ENCODE measurements at regions not wholly inside any gene's neighbourhood (a gene's known extent, or its start where the extent isn't known, plus 50 kb on each side); places are given as distances from the start of the nearest gene placed in this dataset.

GRCh38 chr9:33719581-33720374 lies 75.6 kb upstream of the PRSS3 start:
- WGBS (ENCODE audit: insufficient coverage): 69% methylated on average over 18 of the region's 19 CpGs
- Histone ChIP-seq H3K4me3 (ENCODE audit: control insufficient read depth in 1 of 7, extremely low read depth in 1 of 7, insufficient read depth in 4 of 7, low read depth in 2 of 7, low read length in 6 of 7) (peak overlapping the region in 4 of 7 experiments; percentile 16 to 60 (median 54)), H3K36me3 (ENCODE audit: control insufficient read depth in 4 of 4, insufficient read depth in 4 of 4, low read length in 3 of 4) (no peaks in the 10 kb centered on the region), H3K9me3 (ENCODE audit: control extremely low read depth in 1 of 5, control insufficient read depth in 4 of 5, insufficient read depth in 2 of 5, low read depth in 1 of 5, low read length in 4 of 5) (no peaks in the 10 kb centered on the region), H3K27ac (ENCODE audit: insufficient read depth in 1 of 2, low read depth in 1 of 2, low read length in 2 of 2, poor library complexity in 1 of 2, severe bottlenecking in 2 of 2) (no peak overlapping the region), H3K4me1 (ENCODE audit: control extremely low read depth in 1 of 4, control insufficient read depth in 4 of 4, insufficient read depth in 4 of 4, low read length in 3 of 4) (peaks cover 0 to 15% (median 11%) of the 10 kb centered on the region in 4 experiments), H3K27me3 (replicated peaks in 2 of 5; ENCODE audit: control insufficient read depth in 4 of 5, insufficient read depth in 5 of 5, low read length in 4 of 5) (no peaks in the 10 kb centered on the region)
- peak; percentile 12 to 46 (median 38) for DNase-seq
- ChIA-PET CTCF (interaction anchor here (0.7 to 11.5 kb wide), 20 partner anchors 11 to 246 kb away, joined by 3 to 350 read pairs (median 5); partner anchors contain the start of gene NOL6), POLR2A (no interaction called here)

- H3K36me3 ChIP-seq (ENCODE audit: control insufficient read depth in 4 of 4, insufficient read depth in 4 of 4, low read length in 3 of 4): no peaks in the 10 kb centered on the region
These were observed 73.5 kb upstream of the PRSS3 start for GRCh38 chr9:33721674-33722358.

DNA sequence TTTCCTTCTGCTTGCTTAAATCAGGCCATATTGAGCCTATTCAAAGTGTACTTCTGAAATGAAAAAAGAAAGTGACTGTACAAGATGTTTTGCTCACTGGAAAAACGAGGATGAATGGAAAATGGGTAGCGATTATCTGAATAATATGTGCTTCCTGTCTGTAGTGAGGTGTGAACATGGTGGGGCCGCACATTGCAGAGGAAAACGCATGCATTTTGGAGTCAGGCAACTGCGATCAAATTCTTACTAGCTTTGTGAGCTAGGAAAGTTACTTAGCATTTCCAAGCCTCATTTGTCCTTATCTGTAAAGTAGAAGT lies 73.0 kb upstream of the PRSS3 start:
- no peaks in the 10 kb centered on the region for H3K36me3 ChIP-seq (ENCODE audit: control insufficient read depth in 4 of 4, insufficient read depth in 4 of 4, low read length in 3 of 4)
- no peak for DNase-seq
- POLR2A ChIA-PET: interaction anchor here (0.8 kb wide), 1 partner anchor 98 kb away, joined by 5 read pairs; no protein-coding TSS in a partner anchor
- H3K4me3 ChIP-seq (ENCODE audit: control insufficient read depth in 1 of 7, extremely low read depth in 1 of 7, insufficient read depth in 4 of 7, low read depth in 2 of 7, low read length in 6 of 7): no peak overlapping the region
- H3K9me3 ChIP-seq (ENCODE audit: control extremely low read depth in 1 of 5, control insufficient read depth in 4 of 5, insufficient read depth in 2 of 5, low read depth in 1 of 5, low read length in 4 of 5): no peaks in the 10 kb centered on the region
- no peak overlapping the region for H3K27ac ChIP-seq (ENCODE audit: insufficient read depth in 1 of 2, low read depth in 1 of 2, low read length in 2 of 2, poor library complexity in 1 of 2, severe bottlenecking in 2 of 2)
- peaks cover 0 to 15% (median 11%) of the 10 kb centered on the region in 4 experiments for H3K4me1 ChIP-seq (ENCODE audit: control extremely low read depth in 1 of 4, control insufficient read depth in 4 of 4, insufficient read depth in 4 of 4, low read length in 3 of 4)
- WGBS (ENCODE audit: insufficient coverage): 0% methylated on average over 2 of the region's 5 CpGs
- no peaks in the 10 kb centered on the region for H3K27me3 ChIP-seq (replicated peaks in 2 of 5; ENCODE audit: control insufficient read depth in 4 of 5, insufficient read depth in 5 of 5, low read length in 4 of 5)
- CTCF ChIA-PET: interaction anchor here (1.1 to 11.5 kb wide), 14 partner anchors 21 to 248 kb away, joined by 3 to 350 read pairs (median 4); partner anchors contain the start of gene NOL6

More at GRCh38 chr9:33721674-33722358, 73.5 kb upstream of the PRSS3 start:
- peaks cover 0 to 15% (median 11%) of the 10 kb centered on the region in 4 experiments for H3K4me1 ChIP-seq (ENCODE audit: control extremely low read depth in 1 of 4, control insufficient read depth in 4 of 4, insufficient read depth in 4 of 4, low read length in 3 of 4)
- CTCF ChIA-PET: interaction anchor here (0.7 to 11.5 kb wide), 19 partner anchors 9 to 247 kb away, joined by 3 to 350 read pairs (median 4); partner anchors contain the start of gene NOL6
- 29% methylated on average over 32 of the region's 32 CpGs for WGBS (ENCODE audit: insufficient coverage)
- no peak overlapping the region for H3K4me3 ChIP-seq (ENCODE audit: control insufficient read depth in 1 of 7, extremely low read depth in 1 of 7, insufficient read depth in 4 of 7, low read depth in 2 of 7, low read length in 6 of 7)
- POLR2A ChIA-PET: interaction anchor here (0.8 kb wide), 1 partner anchor 98 kb away, joined by 5 read pairs; no protein-coding TSS in a partner anchor
- no peaks in the 10 kb centered on the region for H3K27me3 ChIP-seq (replicated peaks in 2 of 5; ENCODE audit: control insufficient read depth in 4 of 5, insufficient read depth in 5 of 5, low read length in 4 of 5)
- peak; percentile 80 to 92 (median 88) for DNase-seq
- H3K27ac ChIP-seq (ENCODE audit: insufficient read depth in 1 of 2, low read depth in 1 of 2, low read length in 2 of 2, poor library complexity in 1 of 2, severe bottlenecking in 2 of 2): no peak overlapping the region
- no peaks in the 10 kb centered on the region for H3K9me3 ChIP-seq (ENCODE audit: control extremely low read depth in 1 of 5, control insufficient read depth in 4 of 5, insufficient read depth in 2 of 5, low read depth in 1 of 5, low read length in 4 of 5)

DNA sequence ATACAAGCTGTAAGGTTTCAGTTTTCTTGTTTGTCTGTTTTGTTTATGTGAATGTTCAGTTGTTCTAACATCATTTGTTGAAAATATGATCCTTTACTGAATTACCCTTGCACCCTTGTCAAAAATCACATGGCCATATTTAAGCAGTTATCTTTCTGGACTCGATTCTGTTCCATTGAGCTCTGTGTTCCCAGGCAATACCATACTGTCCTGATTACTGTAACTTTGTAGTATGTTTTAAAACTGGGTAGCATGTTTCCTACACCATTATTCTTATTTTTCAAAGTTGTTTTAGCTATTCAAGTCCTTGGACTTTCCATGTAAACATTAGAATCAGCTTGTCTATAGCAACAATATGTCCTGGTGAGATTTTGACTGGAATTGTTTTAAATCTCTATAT lies 66.7 kb upstream of the PRSS3 start:
- Histone ChIP-seq H3K4me1 (ENCODE audit: control extremely low read depth in 1 of 4, control insufficient read depth in 4 of 4, insufficient read depth in 4 of 4, low read length in 3 of 4) (no peaks in the 10 kb centered on the region), H3K27ac (ENCODE audit: insufficient read depth in 1 of 2, low read depth in 1 of 2, low read length in 2 of 2, poor library complexity in 1 of 2, severe bottlenecking in 2 of 2) (no peak overlapping the region), H3K9me3 (ENCODE audit: control extremely low read depth in 1 of 5, control insufficient read depth in 4 of 5, insufficient read depth in 2 of 5, low read depth in 1 of 5, low read length in 4 of 5) (peaks cover 0 to 3% (median 0%) of the 10 kb centered on the region in 5 experiments), H3K27me3 (replicated peaks in 2 of 5; ENCODE audit: control insufficient read depth in 4 of 5, insufficient read depth in 5 of 5, low read length in 4 of 5) (no peaks in the 10 kb centered on the region), H3K36me3 (ENCODE audit: control insufficient read depth in 4 of 4, insufficient read depth in 4 of 4, low read length in 3 of 4) (no peaks in the 10 kb centered on the region), H3K4me3 (ENCODE audit: control insufficient read depth in 1 of 7, extremely low read depth in 1 of 7, insufficient read depth in 4 of 7, low read depth in 2 of 7, low read length in 6 of 7) (no peak overlapping the region)
- POLR2A ChIA-PET: no interaction called here
- no peak for DNase-seq
- WGBS (ENCODE audit: insufficient coverage): no CpG with 5 or more reads among the region's 1 CpG
- CTCF ChIA-PET: interaction anchor here (1.6 kb wide), 2 partner anchors 10 to 104 kb away, joined by 3 to 4 read pairs; no protein-coding TSS in a partner anchor

DNA sequence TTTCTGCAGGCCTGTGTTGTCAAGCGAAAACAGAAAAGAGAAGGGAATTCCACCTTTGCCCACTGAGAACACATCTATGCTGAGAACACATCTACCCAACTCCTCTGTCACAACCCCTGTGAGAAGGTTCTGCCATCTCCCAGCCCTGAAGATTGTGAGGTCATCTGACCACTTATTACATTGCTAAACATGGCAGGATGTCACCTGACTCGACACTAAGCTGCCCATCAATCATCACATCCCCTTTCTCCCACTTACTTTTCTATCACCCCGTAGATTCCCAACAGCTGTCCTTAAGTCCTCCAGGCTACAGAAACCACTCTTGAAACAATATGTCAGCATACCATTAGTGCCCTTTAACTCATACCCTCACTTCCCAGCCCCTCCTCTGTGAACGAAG lies 64.2 kb upstream of the PRSS3 start:
- H3K4me1 ChIP-seq (ENCODE audit: control extremely low read depth in 1 of 4, control insufficient read depth in 4 of 4, insufficient read depth in 4 of 4, low read length in 3 of 4): no peaks in the 10 kb centered on the region
- no peaks in the 10 kb centered on the region for H3K36me3 ChIP-seq (ENCODE audit: control insufficient read depth in 4 of 4, insufficient read depth in 4 of 4, low read length in 3 of 4)
- no peak for DNase-seq
- ChIA-PET CTCF (interaction anchor here (1.0 to 1.6 kb wide), 3 partner anchors 11 to 125 kb away, joined by 3 to 5 read pairs (median 3); no protein-coding TSS in a partner anchor), POLR2A (no interaction called here)
- no peak overlapping the region for H3K4me3 ChIP-seq (ENCODE audit: control insufficient read depth in 1 of 7, extremely low read depth in 1 of 7, insufficient read depth in 4 of 7, low read depth in 2 of 7, low read length in 6 of 7)
- no peaks in the 10 kb centered on the region for H3K27me3 ChIP-seq (replicated peaks in 2 of 5; ENCODE audit: control insufficient read depth in 4 of 5, insufficient read depth in 5 of 5, low read length in 4 of 5)
- peaks cover 0 to 3% (median 0%) of the 10 kb centered on the region in 5 experiments for H3K9me3 ChIP-seq (ENCODE audit: control extremely low read depth in 1 of 5, control insufficient read depth in 4 of 5, insufficient read depth in 2 of 5, low read depth in 1 of 5, low read length in 4 of 5)
- no peak overlapping the region for H3K27ac ChIP-seq (ENCODE audit: insufficient read depth in 1 of 2, low read depth in 1 of 2, low read length in 2 of 2, poor library complexity in 1 of 2, severe bottlenecking in 2 of 2)
- 91% methylated on average over 3 of the region's 4 CpGs for WGBS (ENCODE audit: insufficient coverage)

GRCh38 chr9:33731625-33732024 lies 63.7 kb upstream of the PRSS3 start:
- no peak for DNase-seq
- peaks cover 0 to 3% (median 0%) of the 10 kb centered on the region in 5 experiments for H3K9me3 ChIP-seq (ENCODE audit: control extremely low read depth in 1 of 5, control insufficient read depth in 4 of 5, insufficient read depth in 2 of 5, low read depth in 1 of 5, low read length in 4 of 5)
- H3K27me3 ChIP-seq (replicated peaks in 2 of 5; ENCODE audit: control insufficient read depth in 4 of 5, insufficient read depth in 5 of 5, low read length in 4 of 5): no peaks in the 10 kb centered on the region
- ChIA-PET CTCF (interaction anchor here (1.2 to 1.6 kb wide), 2 partner anchors 108 to 124 kb away, joined by 3 to 5 read pairs; no protein-coding TSS in a partner anchor), POLR2A (no interaction called here)
- H3K36me3 ChIP-seq (ENCODE audit: control insufficient read depth in 4 of 4, insufficient read depth in 4 of 4, low read length in 3 of 4): no peaks in the 10 kb centered on the region
- no peaks in the 10 kb centered on the region for H3K4me1 ChIP-seq (ENCODE audit: control extremely low read depth in 1 of 4, control insufficient read depth in 4 of 4, insufficient read depth in 4 of 4, low read length in 3 of 4)
- H3K27ac ChIP-seq (ENCODE audit: insufficient read depth in 1 of 2, low read depth in 1 of 2, low read length in 2 of 2, poor library complexity in 1 of 2, severe bottlenecking in 2 of 2): no peak overlapping the region
- no peak overlapping the region for H3K4me3 ChIP-seq (ENCODE audit: control insufficient read depth in 1 of 7, extremely low read depth in 1 of 7, insufficient read depth in 4 of 7, low read depth in 2 of 7, low read length in 6 of 7)
- WGBS (ENCODE audit: insufficient coverage): 100% methylated on average over 1 of the region's 2 CpGs
